ENCODE measurements at regions not wholly inside any gene's neighbourhood (a gene's known extent, or its start where the extent isn't known, plus 50 kb on each side); places are given as distances from the start of the nearest gene placed in this dataset.
"Not testable (repeated sequence)": the region's sequence is repeated elsewhere in the genome, so short reads cannot be mapped to it uniquely, and the experiment has no call there.

- no peak for DNase-seq
These were observed 207.9 kb upstream of the TBL1XR1 start for GRCh38 chr3:177405191-177405672.

- no peak for DNase-seq
These were observed 213.4 kb upstream of the TBL1XR1 start for GRCh38 chr3:177410730-177411129.

GRCh38 chr3:177411201-177411600 lies 213.9 kb upstream of the TBL1XR1 start:
- DNase-seq: no peak

GRCh38 chr3:177412677-177413170 lies 215.4 kb upstream of the TBL1XR1 start:
- not testable (repeated sequence) for DNase-seq

- no peak for DNase-seq
These were observed 216.8 kb upstream of the TBL1XR1 start for GRCh38 chr3:177414093-177414492.

GRCh38 chr3:177418787-177419186 lies 221.5 kb upstream of the TBL1XR1 start:
- DNase-seq: no peak

GRCh38 chr3:177419904-177420601 lies 222.8 kb upstream of the TBL1XR1 start:
- DNase-seq: no peak

- no peak for DNase-seq
These were observed 223.6 kb upstream of the TBL1XR1 start for GRCh38 chr3:177420651-177421480.

- DNase-seq: no peak
These were observed 224.2 kb upstream of the TBL1XR1 start for GRCh38 chr3:177421481-177421785.

GRCh38 chr3:177424521-177424920 lies 227.2 kb upstream of the TBL1XR1 start:
- no peak for DNase-seq

GRCh38 chr3:177425042-177425441 lies 227.8 kb upstream of the TBL1XR1 start:
- no peak for DNase-seq

GRCh38 chr3:177426106-177426877 lies 229.0 kb upstream of the TBL1XR1 start:
- no peak for DNase-seq

GRCh38 chr3:177426878-177427495 lies 229.7 kb upstream of the TBL1XR1 start:
- no peak for DNase-seq

- no peak for DNase-seq
These were observed 230.3 kb upstream of the TBL1XR1 start for GRCh38 chr3:177427540-177427939.

GRCh38 chr3:177429079-177429478 lies 231.8 kb upstream of the TBL1XR1 start:
- DNase-seq: no peak

- DNase-seq: no peak
These were observed 232.5 kb upstream of the TBL1XR1 start for GRCh38 chr3:177429771-177430170.

- no peak for DNase-seq
These were observed 233.4 kb upstream of the TBL1XR1 start for GRCh38 chr3:177430653-177431052.

GRCh38 chr3:177431525-177432176 lies 234.4 kb upstream of the TBL1XR1 start:
- DNase-seq: no peak

- no peak for DNase-seq
These were observed 238.0 kb upstream of the TBL1XR1 start for GRCh38 chr3:177435301-177435700.

GRCh38 chr3:177437513-177438337 lies 240.4 kb upstream of the TBL1XR1 start:
- DNase-seq: no peak

GRCh38 chr3:177438596-177439220 lies 241.4 kb upstream of the TBL1XR1 start:
- DNase-seq: no peak

All from NCI-H1048 (cell line).